GM23338 (cell line): ENCODE measurements at regions not wholly inside any gene's neighbourhood (a gene's known extent, or its start where the extent isn't known, plus 50 kb on each side); places are given as distances from the start of the nearest gene placed in this dataset.

Experiments
- ATAC-seq: fragments of 200-7000 bp; cut with Tn5 transposase; 3 replicates; pipeline ENCODE4 v1.9.1; 2020
- DNase-seq: peaks from one replicate; pipeline ENCODE4 v3.0.0-alpha.2; 2015; ENCODE audit warnings: low spot score
- H2AFZ ChIP-seq: fragments of 200-600 bp; sonication (generic); 2 replicates; pipeline ENCODE4 v1.8.0; 2016; ENCODE audit warnings: antibody characterized with exemption, mild to moderate bottlenecking, moderate library complexity
- H3F3A ChIP-seq: fragments of 200-600 bp; sonication (generic); replicated peaks from 2 replicates; pipeline ENCODE4 v1.8.0; 2017; ENCODE audit warnings: antibody characterized with exemption, mixed run types, low read depth
- H3K27ac ChIP-seq: fragments of 200-600 bp; sonication (generic); 2 replicates; pipeline ENCODE4 v1.6.1; 2016; ENCODE audit warnings: low read depth
- H3K27me3 ChIP-seq: fragments of 200-600 bp; sonication (generic); 2 replicates; pipeline ENCODE4 v1.8.0; 2016; ENCODE audit warnings: mild to moderate bottlenecking, mixed run types, moderate library complexity; ENCODE audit not compliant: insufficient read depth
- H3K36me3 ChIP-seq: fragments of 200-600 bp; sonication (generic); 2 replicates; pipeline ENCODE4 v1.8.0; 2016; ENCODE audit warnings: mild to moderate bottlenecking; ENCODE audit not compliant: insufficient read depth
- H3K4me1 ChIP-seq: fragments of 200-600 bp; sonication (generic); 2 replicates; pipeline ENCODE4 v1.8.0; 2016; ENCODE audit warnings: mild to moderate bottlenecking, moderate library complexity; ENCODE audit not compliant: insufficient read depth
- H3K4me2 ChIP-seq: fragments of 200-600 bp; sonication (generic); 2 replicates; pipeline ENCODE4 v1.7.1; 2017; ENCODE audit warnings: mixed run types
- H3K4me3 ChIP-seq: fragments of 200-600 bp; sonication (generic); 2 replicates; pipeline ENCODE4 v1.6.1; 2016; ENCODE audit warnings: mixed run types
- H3K79me2 ChIP-seq: fragments of 200-600 bp; sonication (generic); replicated peaks from 2 replicates; pipeline ENCODE4 v1.8.0; 2017; ENCODE audit warnings: mild to moderate bottlenecking; ENCODE audit not compliant: insufficient read depth
- H3K9me2 ChIP-seq: fragments of 200-600 bp; sonication (generic); 2 replicates; pipeline ENCODE4 v1.8.0; 2017; ENCODE audit not compliant: insufficient read depth
- H4K20me1 ChIP-seq: fragments of 200-600 bp; sonication (generic); replicated peaks from 2 replicates; pipeline ENCODE4 v1.8.0; 2017; ENCODE audit warnings: mild to moderate bottlenecking; ENCODE audit not compliant: insufficient read depth
- H3K27ac Mint-ChIP-seq: 2 replicates; pipeline ENCODE4 v1.8.0; 2020; ENCODE audit warnings: inconsistent platforms, mild to moderate bottlenecking, moderate library complexity, mixed read lengths
- H3K27me3 Mint-ChIP-seq: 3 replicates; pipeline ENCODE4 v1.8.0; 2022; ENCODE audit warnings: low read depth, mild to moderate bottlenecking, moderate library complexity, mixed read lengths, inconsistent platforms; ENCODE audit not compliant: insufficient read depth, poor library complexity
- H3K36me3 Mint-ChIP-seq: 3 replicates; pipeline ENCODE4 v1.8.0; 2021; ENCODE audit warnings: low read depth, mild to moderate bottlenecking, inconsistent platforms, moderate library complexity, mixed read lengths
- H3K4me1 Mint-ChIP-seq: 3 replicates; pipeline ENCODE4 v1.8.0; 2020; ENCODE audit warnings: mild to moderate bottlenecking, inconsistent platforms, mixed read lengths
- H3K4me3 Mint-ChIP-seq: 3 replicates; pipeline ENCODE4 v1.8.0; 2021; ENCODE audit warnings: moderate library complexity, mild to moderate bottlenecking, inconsistent platforms, mixed read lengths
- H3K9me3 Mint-ChIP-seq: 3 replicates; pipeline ENCODE4 v1.8.0; 2020; ENCODE audit warnings: moderate library complexity, mild to moderate bottlenecking, inconsistent platforms, mixed read lengths
- CTCF ChIP-seq, 2 experiments: fragments of 200-600 bp in 1 of 2; sonication (generic) in 1 of 2; conservative IDR thresholded peaks; 2 replicates each; pipeline versions ENCODE4 v1.5.1 to v1.6.1; 2016 to 2017; ENCODE audit warnings: antibody characterized with exemption in 2 of 2, low read depth in 2 of 2, mild to moderate bottlenecking in 2 of 2, moderate library complexity in 1 of 2
- JUNB ChIP-seq: IDR thresholded peaks from one replicate; pipeline ENCODE4 v1.6.1; 2016; ENCODE audit warnings: antibody characterized with exemption; ENCODE audit not compliant: unreplicated experiment
- POLR2AphosphoS5 ChIP-seq: IDR thresholded peaks from 2 replicates; pipeline ENCODE4 v1.6.1; 2016; ENCODE audit warnings: antibody characterized with exemption, low read depth
- TF ChIP-seq, protein P1 (sequence below): fragments of 250-450 bp; sonication (Bioruptor Pico); IDR thresholded peaks from 2 replicates; pipeline ENCODE4 v1.5.0; 2020; ENCODE audit warnings: mild to moderate bottlenecking, moderate library complexity

GRCh38 chr2:58911877-58912276, 670.8 kb upstream of the FANCL start (continued):
- TF ChIP-seq CTCF (conservative IDR thresholded peaks at IDR 0.05; ENCODE audit: low read depth in 2 of 2): no peak
- TF ChIP-seq, protein P1, sequence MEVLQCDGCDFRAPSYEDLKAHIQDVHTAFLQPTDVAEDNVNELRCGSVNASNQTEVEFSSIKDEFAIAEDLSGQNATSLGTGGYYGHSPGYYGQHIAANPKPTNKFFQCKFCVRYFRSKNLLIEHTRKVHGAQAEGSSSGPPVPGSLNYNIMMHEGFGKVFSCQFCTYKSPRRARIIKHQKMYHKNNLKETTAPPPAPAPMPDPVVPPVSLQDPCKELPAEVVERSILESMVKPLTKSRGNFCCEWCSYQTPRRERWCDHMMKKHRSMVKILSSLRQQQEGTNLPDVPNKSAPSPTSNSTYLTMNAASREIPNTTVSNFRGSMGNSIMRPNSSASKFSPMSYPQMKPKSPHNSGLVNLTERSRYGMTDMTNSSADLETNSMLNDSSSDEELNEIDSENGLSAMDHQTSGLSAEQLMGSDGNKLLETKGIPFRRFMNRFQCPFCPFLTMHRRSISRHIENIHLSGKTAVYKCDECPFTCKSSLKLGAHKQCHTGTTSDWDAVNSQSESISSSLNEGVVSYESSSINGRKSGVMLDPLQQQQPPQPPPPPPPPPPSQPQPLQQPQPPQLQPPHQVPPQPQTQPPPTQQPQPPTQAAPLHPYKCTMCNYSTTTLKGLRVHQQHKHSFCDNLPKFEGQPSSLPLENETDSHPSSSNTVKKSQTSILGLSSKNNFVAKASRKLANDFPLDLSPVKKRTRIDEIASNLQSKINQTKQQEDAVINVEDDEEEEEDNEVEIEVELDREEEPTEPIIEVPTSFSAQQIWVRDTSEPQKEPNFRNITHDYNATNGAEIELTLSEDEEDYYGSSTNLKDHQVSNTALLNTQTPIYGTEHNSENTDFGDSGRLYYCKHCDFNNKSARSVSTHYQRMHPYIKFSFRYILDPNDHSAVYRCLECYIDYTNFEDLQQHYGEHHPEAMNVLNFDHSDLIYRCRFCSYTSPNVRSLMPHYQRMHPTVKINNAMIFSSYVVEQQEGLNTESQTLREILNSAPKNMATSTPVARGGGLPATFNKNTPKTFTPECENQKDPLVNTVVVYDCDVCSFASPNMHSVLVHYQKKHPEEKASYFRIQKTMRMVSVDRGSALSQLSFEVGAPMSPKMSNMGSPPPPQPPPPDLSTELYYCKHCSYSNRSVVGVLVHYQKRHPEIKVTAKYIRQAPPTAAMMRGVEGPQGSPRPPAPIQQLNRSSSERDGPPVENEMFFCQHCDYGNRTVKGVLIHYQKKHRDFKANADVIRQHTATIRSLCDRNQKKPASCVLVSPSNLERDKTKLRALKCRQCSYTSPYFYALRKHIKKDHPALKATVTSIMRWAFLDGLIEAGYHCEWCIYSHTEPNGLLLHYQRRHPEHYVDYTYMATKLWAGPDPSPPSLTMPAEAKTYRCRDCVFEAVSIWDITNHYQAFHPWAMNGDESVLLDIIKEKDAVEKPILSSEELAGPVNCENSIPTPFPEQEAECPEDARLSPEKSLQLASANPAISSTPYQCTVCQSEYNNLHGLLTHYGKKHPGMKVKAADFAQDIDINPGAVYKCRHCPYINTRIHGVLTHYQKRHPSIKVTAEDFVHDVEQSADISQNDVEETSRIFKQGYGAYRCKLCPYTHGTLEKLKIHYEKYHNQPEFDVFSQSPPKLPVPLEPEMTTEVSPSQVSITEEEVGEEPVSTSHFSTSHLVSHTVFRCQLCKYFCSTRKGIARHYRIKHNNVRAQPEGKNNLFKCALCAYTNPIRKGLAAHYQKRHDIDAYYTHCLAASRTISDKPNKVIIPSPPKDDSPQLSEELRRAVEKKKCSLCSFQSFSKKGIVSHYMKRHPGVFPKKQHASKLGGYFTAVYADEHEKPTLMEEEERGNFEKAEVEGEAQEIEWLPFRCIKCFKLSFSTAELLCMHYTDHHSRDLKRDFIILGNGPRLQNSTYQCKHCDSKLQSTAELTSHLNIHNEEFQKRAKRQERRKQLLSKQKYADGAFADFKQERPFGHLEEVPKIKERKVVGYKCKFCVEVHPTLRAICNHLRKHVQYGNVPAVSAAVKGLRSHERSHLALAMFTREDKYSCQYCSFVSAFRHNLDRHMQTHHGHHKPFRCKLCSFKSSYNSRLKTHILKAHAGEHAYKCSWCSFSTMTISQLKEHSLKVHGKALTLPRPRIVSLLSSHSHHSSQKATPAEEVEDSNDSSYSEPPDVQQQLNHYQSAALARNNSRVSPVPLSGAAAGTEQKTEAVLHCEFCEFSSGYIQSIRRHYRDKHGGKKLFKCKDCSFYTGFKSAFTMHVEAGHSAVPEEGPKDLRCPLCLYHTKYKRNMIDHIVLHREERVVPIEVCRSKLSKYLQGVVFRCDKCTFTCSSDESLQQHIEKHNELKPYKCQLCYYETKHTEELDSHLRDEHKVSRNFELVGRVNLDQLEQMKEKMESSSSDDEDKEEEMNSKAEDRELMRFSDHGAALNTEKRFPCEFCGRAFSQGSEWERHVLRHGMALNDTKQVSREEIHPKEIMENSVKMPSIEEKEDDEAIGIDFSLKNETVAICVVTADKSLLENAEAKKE (CRISPR knock-in tag): no peak

- Histone ChIP-seq H3K27ac (no peak overlapping the region), H3K4me3 (no peak overlapping the region), H3K36me3 (no peaks in the 10 kb centered on the region), H3K9me2 (no peaks in the 10 kb centered on the region), H3F3A (no peaks in the 10 kb centered on the region), H4K20me1 (no peaks in the 10 kb centered on the region), H3K4me1 (peaks cover 31% of the 10 kb centered on the region), H3K27me3 (no peaks in the 10 kb centered on the region), H3K79me2 (no peaks in the 10 kb centered on the region), H3K4me2 (no peak overlapping the region), H2AFZ (no peak overlapping the region)
- Mint-ChIP-seq H3K27me3 (peaks cover 2% of the 10 kb centered on the region), H3K4me1 (peaks cover 40% of the 10 kb centered on the region), H3K36me3 (no peaks in the 10 kb centered on the region), H3K4me3 (no peak overlapping the region), H3K27ac (no peak overlapping the region), H3K9me3 (no peaks in the 10 kb centered on the region)
- ATAC-seq: no peak
- no peak for DNase-seq
- TF ChIP-seq JUNB: no peak
- TF ChIP-seq, protein P1 (CRISPR knock-in tag): no peak
- TF ChIP-seq POLR2AphosphoS5: no peak
These were observed 667.5 kb upstream of the FANCL start for GRCh38 chr2:58908501-58909154.
